Activated T-helper 1 cell treated with anti-CD3 and anti-CD28 coated beads, Interleukin-2, amount 50 U/mL, for 16 hours (primary cell): ENCODE measurements at regions not wholly inside any gene's neighbourhood (a gene's known extent, or its start where the extent isn't known, plus 50 kb on each side); places are given as distances from the start of the nearest gene placed in this dataset.
"Not testable (repeated sequence)": the region's sequence is repeated elsewhere in the genome, so short reads cannot be mapped to it uniquely, and the experiment has no call there.

ENCODE experiments used
- DNase-seq, 2 donors: peaks; one replicate each; pipeline ENCODE4 v3.0.0-alpha.2; 2020; ENCODE audit warnings: low read depth in 1 of 2, low spot score in 1 of 2

DNA sequence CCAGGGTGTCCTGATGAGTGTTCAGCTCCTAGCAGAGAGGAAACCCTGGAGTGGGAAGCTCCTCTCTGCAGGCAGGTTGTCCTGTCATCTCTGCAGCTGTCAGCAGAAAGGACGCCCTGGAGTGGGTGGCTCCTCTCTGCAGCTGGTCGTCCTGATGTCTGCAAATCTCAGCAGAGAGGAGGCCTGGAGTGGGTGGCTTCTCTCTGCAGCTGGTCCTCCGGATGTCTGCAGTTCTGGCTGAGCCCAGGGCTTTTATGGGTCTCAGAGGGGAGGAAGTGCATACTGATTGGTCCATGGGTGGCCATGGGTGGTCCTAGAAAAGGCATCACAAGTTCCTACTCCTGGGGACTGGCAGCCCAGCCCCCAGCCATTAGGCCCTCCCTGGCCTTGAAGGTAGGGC is 102.6 kb upstream of the BNIP2 start:
- no peak for DNase-seq

- DNase-seq = no peak
Measured at GRCh38 chr15:59791079-59791478, 102.0 kb upstream of the BNIP2 start.

DNA sequence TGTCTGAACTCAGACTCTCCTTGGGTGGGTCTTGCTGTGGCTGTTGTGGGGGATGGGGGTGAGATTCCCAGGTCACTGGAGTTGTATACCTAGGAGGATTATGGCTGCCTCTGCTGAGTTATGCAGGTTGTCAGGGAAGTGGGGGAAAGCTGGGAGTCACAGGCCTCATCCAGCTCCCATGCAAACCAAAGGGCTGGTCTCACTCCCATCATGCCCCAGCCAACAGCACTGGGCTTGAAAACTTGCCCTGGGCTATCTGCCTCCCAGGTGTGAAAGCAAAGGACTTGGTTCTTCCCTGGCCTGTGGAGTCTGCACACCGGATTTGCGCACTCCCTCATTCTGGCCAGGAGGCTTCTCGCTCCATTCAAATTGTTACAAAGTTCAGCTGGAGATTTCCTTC is 97.3 kb upstream of the BNIP2 start:
- not testable (repeated sequence) for DNase-seq

GRCh38 chr15:59785981-59786380 is 96.9 kb upstream of the BNIP2 start:
- not testable (repeated sequence) for DNase-seq

DNA sequence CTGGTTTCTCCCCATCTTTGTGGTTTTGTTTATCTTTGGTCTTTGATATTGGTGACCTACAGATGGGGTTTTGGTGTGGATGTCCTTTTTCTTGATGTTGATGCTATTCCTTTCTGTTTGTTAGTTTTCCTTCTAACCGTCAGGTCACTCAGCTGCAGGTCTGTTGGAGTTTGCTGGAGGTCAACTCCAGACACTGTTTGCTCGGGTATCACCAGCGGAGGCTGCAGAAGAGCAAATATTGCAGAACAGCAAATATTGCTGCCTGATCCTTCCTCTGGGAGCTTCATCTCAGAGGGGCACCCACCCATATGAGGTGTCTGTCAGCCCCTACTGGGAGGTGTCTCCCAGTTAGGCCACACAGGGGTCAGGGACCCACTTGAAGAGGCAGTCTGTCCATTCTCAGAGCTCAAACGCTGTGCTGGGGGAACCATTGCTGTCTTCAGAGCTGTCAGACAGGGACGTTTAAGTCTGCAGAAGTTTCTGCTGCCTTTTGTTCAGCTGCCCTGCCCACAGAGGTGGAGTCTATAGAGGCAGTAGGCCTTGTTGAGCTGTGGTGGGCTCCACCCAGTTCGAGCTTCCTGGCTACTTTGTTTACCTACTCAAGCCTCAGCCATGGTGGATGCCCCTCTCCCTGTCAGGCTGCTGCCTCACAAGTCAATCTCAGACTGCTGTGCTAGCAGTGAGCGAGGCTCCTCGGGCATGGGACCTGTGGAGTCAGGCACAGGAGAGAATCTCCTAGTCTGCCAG is 94.8 kb upstream of the BNIP2 start:
- DNase-seq = not testable (repeated sequence)

- no peak for DNase-seq
Measured at GRCh38 chr15:59779110-59779509, 90.0 kb upstream of the BNIP2 start.

DNA sequence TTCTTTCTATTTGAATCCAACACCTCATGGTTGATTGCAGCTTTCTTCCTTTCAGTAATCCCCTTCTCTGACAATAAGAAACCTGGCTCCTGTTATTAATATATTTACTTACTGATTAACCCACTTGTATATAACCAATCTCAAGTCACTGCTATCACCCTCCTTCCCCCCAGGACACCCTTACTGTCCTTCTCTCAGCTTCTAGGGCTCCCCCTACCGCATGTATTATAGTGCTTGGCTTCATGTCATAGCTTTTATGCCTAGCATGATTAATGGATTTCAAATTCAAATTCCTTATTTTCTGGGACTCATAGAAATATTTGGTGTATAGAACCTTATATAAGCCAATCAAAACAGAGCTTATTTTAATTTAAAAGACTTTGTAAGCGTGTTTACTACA is 75.7 kb upstream of the BNIP2 start:
- no peak for DNase-seq

GRCh38 chr15:59762558-59762957 is 73.4 kb upstream of the BNIP2 start:
- DNase-seq = no peak

DNA sequence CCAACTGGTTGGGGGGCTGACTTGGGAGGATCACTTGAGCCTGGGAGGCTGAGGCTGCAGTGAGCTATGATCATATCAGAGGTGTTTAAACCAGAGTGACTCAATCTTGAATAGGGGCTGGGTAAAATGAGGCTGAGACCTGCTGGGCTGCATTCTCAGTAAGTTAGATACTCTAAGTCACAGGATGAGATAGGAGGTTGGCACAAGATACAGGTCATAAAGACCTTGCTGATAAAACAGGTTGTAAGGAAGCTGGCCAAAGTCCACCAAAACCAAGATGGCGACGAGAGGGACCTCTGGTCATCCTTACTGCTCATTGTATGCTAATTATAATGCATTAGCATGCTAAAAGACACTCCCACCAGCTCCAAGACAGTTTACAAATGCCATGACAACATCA is 71.1 kb upstream of the BNIP2 start:
- not testable (repeated sequence) for DNase-seq

DNA sequence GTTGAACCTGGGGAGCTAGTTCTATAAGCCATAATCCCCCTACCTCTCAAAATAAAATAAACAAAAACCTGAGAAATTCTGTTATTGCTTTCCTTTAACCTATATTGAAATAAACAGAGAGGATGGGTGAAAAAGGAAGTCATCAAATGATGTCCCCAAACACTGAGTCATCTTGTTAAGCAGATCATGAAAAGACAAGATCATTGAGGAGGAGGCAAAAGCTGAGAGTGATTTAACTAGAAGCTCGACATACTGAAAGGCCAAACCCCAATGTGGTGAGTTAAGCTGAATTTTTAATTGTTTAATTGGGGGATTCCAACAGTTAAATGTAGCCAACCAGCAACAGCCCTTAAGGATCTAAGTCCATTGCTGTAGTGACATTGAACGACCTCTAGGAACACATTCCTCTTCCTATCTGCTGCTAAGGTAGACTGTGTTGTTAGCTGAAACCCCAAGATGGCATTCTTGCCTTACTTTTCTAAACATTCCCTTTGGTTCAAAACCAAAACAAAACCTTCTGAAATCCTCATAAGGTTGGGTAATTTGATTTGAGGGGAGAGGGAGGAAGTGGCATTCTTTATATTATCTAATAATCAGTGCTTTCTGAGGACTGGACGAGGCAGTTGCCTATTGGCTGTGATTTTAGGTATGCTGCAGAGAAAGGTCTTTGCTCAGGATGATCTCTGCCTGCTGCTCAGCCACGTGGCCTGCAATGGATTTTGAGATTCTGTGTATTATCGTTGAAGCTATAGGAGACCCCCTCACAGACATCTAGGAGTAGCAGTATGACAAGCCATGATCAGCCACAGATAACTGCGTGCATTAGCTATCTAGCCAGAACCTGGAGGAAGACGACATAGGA is 62.7 kb upstream of the BNIP2 start:
- no peak for DNase-seq

DNA sequence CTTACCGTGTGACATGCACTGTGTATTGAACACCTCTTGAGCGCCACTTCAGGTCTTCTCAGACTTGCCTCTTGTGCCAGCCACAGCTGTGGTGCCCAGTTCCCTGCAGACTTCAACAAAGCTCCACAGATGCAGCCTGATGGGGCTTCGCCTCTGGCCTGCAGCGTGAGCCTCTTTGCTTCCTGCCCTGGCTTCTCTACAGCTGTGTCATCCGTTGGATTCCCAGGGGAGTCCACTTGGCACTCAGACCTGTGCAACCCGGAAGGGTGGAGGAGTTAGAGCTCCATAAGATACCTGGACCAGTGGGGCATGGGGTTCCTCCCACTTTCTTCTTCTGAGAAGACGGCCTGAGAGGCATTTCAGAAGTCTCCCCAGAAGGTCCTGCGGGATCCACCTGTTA is 57.7 kb upstream of the BNIP2 start:
- no peak for DNase-seq

DNA sequence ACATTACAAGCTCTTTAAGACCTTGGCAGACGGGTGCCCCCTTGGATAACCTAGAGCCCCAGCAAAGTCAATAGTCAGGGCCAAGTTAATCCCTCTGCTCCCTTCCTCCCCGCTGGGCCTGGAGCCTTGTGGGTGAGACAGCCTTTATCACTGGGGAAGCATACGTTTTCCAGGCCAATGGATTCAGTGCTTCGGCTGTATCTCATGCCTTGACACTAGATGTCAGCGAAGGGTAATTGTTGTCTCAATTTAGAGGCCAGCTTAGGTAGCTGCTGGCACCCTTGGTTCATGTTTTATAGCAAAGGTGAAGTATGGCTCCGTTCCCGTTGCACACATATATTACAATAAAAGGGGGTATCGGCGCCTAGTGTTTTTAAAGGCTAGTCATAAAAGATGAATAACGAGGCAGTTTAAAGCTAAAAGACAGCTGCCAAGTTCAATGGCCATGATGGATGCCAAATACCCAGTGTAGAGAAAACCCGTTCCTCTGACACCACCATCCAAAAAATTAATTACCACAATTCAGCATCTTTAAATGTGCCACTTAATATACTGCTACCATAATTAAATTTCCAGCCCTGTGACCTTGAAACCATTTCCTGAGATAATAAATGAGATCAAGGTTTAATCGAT is 52.3 kb upstream of the BNIP2 start:
- no peak for DNase-seq

- no peak for DNase-seq
Measured at GRCh38 chr15:59739557-59740186, 50.6 kb upstream of the BNIP2 start.
